ENCODE measurements at regions not wholly inside any gene's neighbourhood (a gene's known extent, or its start where the extent isn't known, plus 50 kb on each side); places are given as distances from the start of the nearest gene placed in this dataset.
A peak's percentile ranks its signal among the peaks of the same experiment; 100 is the strongest.

GRCh38 chr14:87059060-87059839 lies 933.7 kb downstream of the GALC start:
- Histone ChIP-seq H3K36me3 (no peaks in the 10 kb centered on the region), H3K27ac (no peak overlapping the region), H3K79me2 (ENCODE audit: low read depth) (no peaks in the 10 kb centered on the region), H3K27me3 (no peaks in the 10 kb centered on the region), H3K4me1 (no peaks in the 10 kb centered on the region), H3K9ac (no peak overlapping the region), H3K9me3 (ENCODE audit: low read depth) (no peaks in the 10 kb centered on the region), H3F3A (ENCODE audit: low read depth) (no peaks in the 10 kb centered on the region), H3K4me2 (no peak overlapping the region), H3K4me3 (no peak overlapping the region), H2AFZ (replicated peaks) (no peak overlapping the region), H4K20me1 (ENCODE audit: low read depth) (no peaks in the 10 kb centered on the region)
- no peaks in the 10 kb centered on the region for H3K27me3 Mint-ChIP-seq (ENCODE audit: insufficient read depth, low read depth)
- TF ChIP-seq, protein P1, sequence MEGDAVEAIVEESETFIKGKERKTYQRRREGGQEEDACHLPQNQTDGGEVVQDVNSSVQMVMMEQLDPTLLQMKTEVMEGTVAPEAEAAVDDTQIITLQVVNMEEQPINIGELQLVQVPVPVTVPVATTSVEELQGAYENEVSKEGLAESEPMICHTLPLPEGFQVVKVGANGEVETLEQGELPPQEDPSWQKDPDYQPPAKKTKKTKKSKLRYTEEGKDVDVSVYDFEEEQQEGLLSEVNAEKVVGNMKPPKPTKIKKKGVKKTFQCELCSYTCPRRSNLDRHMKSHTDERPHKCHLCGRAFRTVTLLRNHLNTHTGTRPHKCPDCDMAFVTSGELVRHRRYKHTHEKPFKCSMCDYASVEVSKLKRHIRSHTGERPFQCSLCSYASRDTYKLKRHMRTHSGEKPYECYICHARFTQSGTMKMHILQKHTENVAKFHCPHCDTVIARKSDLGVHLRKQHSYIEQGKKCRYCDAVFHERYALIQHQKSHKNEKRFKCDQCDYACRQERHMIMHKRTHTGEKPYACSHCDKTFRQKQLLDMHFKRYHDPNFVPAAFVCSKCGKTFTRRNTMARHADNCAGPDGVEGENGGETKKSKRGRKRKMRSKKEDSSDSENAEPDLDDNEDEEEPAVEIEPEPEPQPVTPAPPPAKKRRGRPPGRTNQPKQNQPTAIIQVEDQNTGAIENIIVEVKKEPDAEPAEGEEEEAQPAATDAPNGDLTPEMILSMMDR (IDR thresholded peaks at IDR 0.05) = no peak
- no peak for TF ChIP-seq EZH2phosphoT487 (IDR thresholded peaks at IDR 0.05)
- no peak for TF ChIP-seq EZH2 (IDR thresholded peaks at IDR 0.05)
- H3K4me1 Mint-ChIP-seq = no peaks in the 10 kb centered on the region
- no peaks in the 10 kb centered on the region for H3K36me3 Mint-ChIP-seq
- H3K4me3 Mint-ChIP-seq = no peak overlapping the region
- DNase-seq (ENCODE audit: low spot score) = no peak
- no peaks in the 10 kb centered on the region for H3K9me3 Mint-ChIP-seq
- H3K27ac Mint-ChIP-seq = no peak overlapping the region

DNA sequence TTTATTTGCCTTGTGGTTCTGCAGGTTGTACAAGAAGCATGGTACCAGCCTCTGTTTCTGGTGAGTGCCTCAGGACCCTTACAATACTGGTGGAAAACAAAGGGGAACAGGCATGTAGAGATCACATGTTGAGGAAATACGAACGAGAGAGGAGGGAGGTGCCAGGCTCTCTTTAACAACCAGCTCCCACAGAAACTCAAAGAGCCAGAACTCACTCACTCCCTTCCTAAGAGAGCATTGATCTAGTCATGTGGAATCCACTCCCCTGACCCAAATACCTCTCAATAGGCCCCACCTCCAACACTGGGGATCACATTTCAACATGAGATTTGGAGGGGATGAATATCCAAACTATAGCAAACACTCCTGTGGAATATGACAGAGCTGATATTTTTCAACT lies 938.0 kb downstream of the GALC start:
- H3K36me3 Mint-ChIP-seq = no peaks in the 10 kb centered on the region
- Histone ChIP-seq H3K9ac (no peak overlapping the region), H3F3A (ENCODE audit: low read depth) (no peaks in the 10 kb centered on the region), H3K27ac (no peak overlapping the region), H3K36me3 (no peaks in the 10 kb centered on the region), H3K79me2 (ENCODE audit: low read depth) (no peaks in the 10 kb centered on the region), H3K9me3 (ENCODE audit: low read depth) (no peaks in the 10 kb centered on the region), H3K4me2 (no peak overlapping the region), H4K20me1 (ENCODE audit: low read depth) (no peaks in the 10 kb centered on the region), H3K4me1 (no peaks in the 10 kb centered on the region), H2AFZ (replicated peaks) (peak overlapping the region; percentile 40), H3K27me3 (no peaks in the 10 kb centered on the region), H3K4me3 (no peak overlapping the region)
- DNase-seq (ENCODE audit: low spot score) = peak; percentile 2
- peaks cover 8% of the 10 kb centered on the region for H3K4me1 Mint-ChIP-seq
- TF ChIP-seq EZH2phosphoT487 (IDR thresholded peaks at IDR 0.05) (no peak), EZH2 (IDR thresholded peaks at IDR 0.05) (no peak)
- TF ChIP-seq, protein P1 (IDR thresholded peaks at IDR 0.05) = no peak
- H3K27ac Mint-ChIP-seq = no peak overlapping the region
- H3K27me3 Mint-ChIP-seq (ENCODE audit: insufficient read depth, low read depth) = peaks cover 2% of the 10 kb centered on the region
- H3K4me3 Mint-ChIP-seq = no peak overlapping the region
- H3K9me3 Mint-ChIP-seq = no peaks in the 10 kb centered on the region

GRCh38 chr14:87052646-87053225 lies 940.2 kb downstream of the GALC start:
- H3K9me3 ChIP-seq (ENCODE audit: low read depth) = no peaks in the 10 kb centered on the region
- H3K27me3 ChIP-seq = no peaks in the 10 kb centered on the region
- H3K4me1 ChIP-seq = no peaks in the 10 kb centered on the region
- Mint-ChIP-seq H3K27me3 (ENCODE audit: insufficient read depth, low read depth) (peaks cover 2% of the 10 kb centered on the region), H3K4me1 (peaks cover 9% of the 10 kb centered on the region), H3K36me3 (no peaks in the 10 kb centered on the region), H3K4me3 (no peak overlapping the region), H3K9me3 (no peaks in the 10 kb centered on the region), H3K27ac (no peak overlapping the region)
- no peak overlapping the region for H3K4me2 ChIP-seq
- H3K79me2 ChIP-seq (ENCODE audit: low read depth) = no peaks in the 10 kb centered on the region
- no peak for TF ChIP-seq EZH2 (IDR thresholded peaks at IDR 0.05)
- TF ChIP-seq, protein P1 (IDR thresholded peaks at IDR 0.05) = no peak
- TF ChIP-seq EZH2phosphoT487 (IDR thresholded peaks at IDR 0.05) = no peak
- no peaks in the 10 kb centered on the region for H4K20me1 ChIP-seq (ENCODE audit: low read depth)
- H3F3A ChIP-seq (ENCODE audit: low read depth) = no peaks in the 10 kb centered on the region
- no peaks in the 10 kb centered on the region for H3K36me3 ChIP-seq
- H3K27ac ChIP-seq = no peak overlapping the region
- no peak overlapping the region for H3K4me3 ChIP-seq
- no peak for DNase-seq (ENCODE audit: low spot score)
- no peak overlapping the region for H2AFZ ChIP-seq (replicated peaks)
- no peak overlapping the region for H3K9ac ChIP-seq

All from neural progenitor cell (in vitro differentiated cells).